ENCODE measurements at regions not wholly inside any gene's neighbourhood (a gene's known extent, or its start where the extent isn't known, plus 50 kb on each side); places are given as distances from the start of the nearest gene placed in this dataset.

- Histone ChIP-seq H3K27ac (no peak overlapping the region), H3K36me3 (no peaks in the 10 kb centered on the region), H3K27me3 (no peaks in the 10 kb centered on the region), H3K4me3 (no peak overlapping the region), H3K4me1 (no peaks in the 10 kb centered on the region), H3K9me3 (no peaks in the 10 kb centered on the region)
- no peak for TF ChIP-seq POLR2A (IDR thresholded peaks at IDR 0.05)
- no peak for TF ChIP-seq CTCF (IDR thresholded peaks at IDR 0.05)
- no peak for TF ChIP-seq EP300 (IDR thresholded peaks at IDR 0.05)
- TF ChIP-seq POLR2AphosphoS5 (IDR thresholded peaks at IDR 0.05) = no peak
- intact Hi-C loops (cut with DNase I) = no loop called here
- DNase-seq = no peak
Observed at GRCh38 chr4:18529482-18529881, 507.9 kb upstream of the LCORL start.

DNA sequence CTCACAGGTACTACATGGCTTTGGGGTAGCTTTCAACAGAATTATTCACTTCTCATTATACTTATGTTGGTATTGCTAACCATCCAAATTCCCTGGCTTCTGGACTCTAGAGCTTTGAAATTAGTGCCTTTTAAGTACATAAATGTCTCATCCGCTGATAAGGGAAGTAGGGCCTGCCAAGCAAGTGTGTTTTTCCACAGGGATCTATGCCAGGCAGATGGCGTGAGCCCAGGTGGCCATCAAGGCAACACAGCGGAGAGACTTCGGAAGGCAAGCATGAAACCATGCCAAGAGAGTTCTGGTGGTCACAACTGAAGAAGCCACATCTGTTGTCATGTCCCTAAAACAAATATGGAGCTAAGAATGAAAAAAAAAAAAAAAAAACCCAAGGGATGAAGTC lies 503.1 kb upstream of the LCORL start:
- Histone ChIP-seq H3K9me3 (no peaks in the 10 kb centered on the region), H3K27me3 (no peaks in the 10 kb centered on the region), H3K4me3 (no peak overlapping the region), H3K4me1 (no peaks in the 10 kb centered on the region), H3K27ac (no peak overlapping the region), H3K36me3 (no peaks in the 10 kb centered on the region)
- intact Hi-C loops (cut with DNase I) = no loop called here
- no peak for DNase-seq
- TF ChIP-seq CTCF (IDR thresholded peaks at IDR 0.05) (no peak), EP300 (IDR thresholded peaks at IDR 0.05) (no peak), POLR2AphosphoS5 (IDR thresholded peaks at IDR 0.05) (no peak), POLR2A (IDR thresholded peaks at IDR 0.05) (no peak)
- 81 to 90% methylated on average over 4 of the region's 4 CpGs for WGBS, 2 donors

- no peak for TF ChIP-seq EP300 (IDR thresholded peaks at IDR 0.05)
- DNase-seq = no peak
- H3K36me3 ChIP-seq = no peaks in the 10 kb centered on the region
- H3K9me3 ChIP-seq = no peaks in the 10 kb centered on the region
- H3K27me3 ChIP-seq = no peaks in the 10 kb centered on the region
- intact Hi-C loops (cut with DNase I) = no loop called here
- H3K4me1 ChIP-seq = no peaks in the 10 kb centered on the region
- H3K4me3 ChIP-seq = no peak overlapping the region
- H3K27ac ChIP-seq = no peak overlapping the region
- WGBS, 2 donors = 17 to 22% methylated on average over 3 of the region's 3 CpGs
Observed at GRCh38 chr4:18518098-18518497, 496.5 kb upstream of the LCORL start.

DNA sequence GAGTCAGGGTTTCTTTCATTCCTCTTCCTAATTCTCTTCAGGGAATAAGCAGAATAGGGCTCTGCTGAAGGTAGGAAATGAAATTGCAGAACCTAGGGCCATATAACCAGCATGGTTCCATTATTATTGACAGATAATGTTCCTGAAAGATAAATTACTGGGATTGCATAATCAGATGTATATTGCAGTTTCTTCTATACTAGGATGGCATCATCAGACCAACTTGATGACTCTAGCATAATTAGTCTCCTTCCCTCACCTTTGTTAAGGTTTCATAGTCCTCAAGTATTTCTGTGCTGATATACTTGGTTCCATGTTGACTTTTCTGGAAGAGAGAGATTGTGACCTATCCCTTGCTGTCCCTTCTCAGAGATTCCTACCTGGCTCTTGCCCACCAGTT lies 492.3 kb upstream of the LCORL start:
- H3K27ac ChIP-seq = no peak overlapping the region
- TF ChIP-seq POLR2AphosphoS5 (IDR thresholded peaks at IDR 0.05) = no peak
- TF ChIP-seq EP300 (IDR thresholded peaks at IDR 0.05) = no peak
- TF ChIP-seq CTCF (IDR thresholded peaks at IDR 0.05) = no peak
- TF ChIP-seq POLR2A (IDR thresholded peaks at IDR 0.05) = no peak
- no peak for DNase-seq
- no peak overlapping the region for H3K4me3 ChIP-seq
- intact Hi-C loops (cut with DNase I) = no loop called here
- H3K36me3 ChIP-seq = no peaks in the 10 kb centered on the region
- H3K27me3 ChIP-seq = no peaks in the 10 kb centered on the region
- H3K4me1 ChIP-seq = no peaks in the 10 kb centered on the region
- no peaks in the 10 kb centered on the region for H3K9me3 ChIP-seq

DNA sequence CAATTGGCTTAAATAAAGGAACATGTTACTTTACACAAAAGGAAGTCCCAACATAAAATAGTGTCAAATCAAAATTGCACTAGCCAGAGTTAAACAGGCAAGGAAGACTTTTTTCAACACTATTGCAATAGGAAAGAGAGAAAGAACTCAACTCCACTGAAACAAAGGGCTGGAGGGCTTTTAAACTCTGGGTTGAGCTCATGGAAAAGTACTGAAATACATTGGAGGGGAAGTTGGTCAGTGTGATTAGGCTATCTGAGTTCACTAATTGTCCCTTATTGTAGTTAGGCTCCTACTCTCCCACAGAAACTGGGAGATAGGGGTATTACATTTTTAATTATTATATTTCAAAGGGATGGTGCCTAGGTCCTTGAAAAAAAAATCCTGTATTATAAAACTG lies 491.2 kb upstream of the LCORL start:
- H3K4me1 ChIP-seq = no peaks in the 10 kb centered on the region
- no peaks in the 10 kb centered on the region for H3K27me3 ChIP-seq
- intact Hi-C loops (cut with DNase I) = no loop called here
- H3K4me3 ChIP-seq = no peak overlapping the region
- DNase-seq = no peak
- H3K27ac ChIP-seq = no peak overlapping the region
- H3K9me3 ChIP-seq = no peaks in the 10 kb centered on the region
- no peak for TF ChIP-seq EP300 (IDR thresholded peaks at IDR 0.05)
- no peak for TF ChIP-seq POLR2AphosphoS5 (IDR thresholded peaks at IDR 0.05)
- no peak for TF ChIP-seq CTCF (IDR thresholded peaks at IDR 0.05)
- no peak for TF ChIP-seq POLR2A (IDR thresholded peaks at IDR 0.05)
- H3K36me3 ChIP-seq = no peaks in the 10 kb centered on the region

Measured in sigmoid colon (tissue), 6 donors.